PC-9 (cell line): ENCODE measurements at regions not wholly inside any gene's neighbourhood (a gene's known extent, or its start where the extent isn't known, plus 50 kb on each side); places are given as distances from the start of the nearest gene placed in this dataset.

Source experiments
- BruUV-seq: library from RNA; stranded (reverse); fragments of 400-500 nt; replicated peaks from 2 replicates; lab custom pipeline; 2021; lab: Mats Ljungman, UMichigan
- CTCF ChIA-PET: fragments of 300-600 bp; sonication (Branson Sonifier 250); formaldehyde crosslinking; loops from one replicate; lab custom pipeline; 2022; ENCODE audit warnings: antibody characterized with exemption; lab: Charles Lee
- POLR2A ChIA-PET: fragments of 300-600 bp; sonication (Branson Sonifier 250); formaldehyde crosslinking; loops from one replicate; lab custom pipeline; 2022; ENCODE audit warnings: antibody characterized with exemption; ENCODE audit not compliant: unreplicated experiment; lab: Charles Lee
- DNase-seq, 2 experiments: peaks; one replicate each; pipeline versions ENCODE4 v3.0.0 to v3.0.0-alpha.2; 2015 to 2022; ENCODE audit warnings: mixed read lengths in 1 of 2
- H2AFZ ChIP-seq: fragments of 200-600 bp; sonication (generic); 2 replicates; pipeline ENCODE4 v1.8.1; 2017; ENCODE audit warnings: antibody characterized with exemption
- H3F3A ChIP-seq: fragments of 200-600 bp; sonication (generic); 2 replicates; pipeline ENCODE4 v1.8.1; 2017; ENCODE audit warnings: antibody characterized with exemption, mild to moderate bottlenecking, low read depth; ENCODE audit not compliant: insufficient read depth
- H3K27ac ChIP-seq: fragments of 200-600 bp; sonication (generic); 2 replicates; pipeline ENCODE4 v1.6.1; 2016; ENCODE audit warnings: mixed run types
- H3K27me3 ChIP-seq: fragments of 200-600 bp; sonication (generic); 2 replicates; pipeline ENCODE4 v1.6.1; 2016; ENCODE audit warnings: low read depth, mixed run types; ENCODE audit not compliant: insufficient read depth
- H3K36me3 ChIP-seq: fragments of 200-600 bp; sonication (generic); 2 replicates; pipeline ENCODE4 v1.6.1; 2016; ENCODE audit warnings: low read depth, mixed run types
- H3K4me1 ChIP-seq: fragments of 200-600 bp; sonication (generic); replicated peaks from 2 replicates; pipeline ENCODE4 v1.6.1; 2016; ENCODE audit warnings: mixed run types; ENCODE audit not compliant: insufficient read depth
- H3K4me2 ChIP-seq: fragments of 200-600 bp; sonication (generic); 2 replicates; pipeline ENCODE4 v1.6.1; 2017; ENCODE audit warnings: mixed run types
- H3K4me3 ChIP-seq: fragments of 200-600 bp; sonication (generic); 2 replicates; pipeline ENCODE4 v1.6.1; 2016; ENCODE audit warnings: mixed run types
- H3K79me2 ChIP-seq: fragments of 200-600 bp; sonication (generic); 2 replicates; pipeline ENCODE4 v1.6.1; 2017; ENCODE audit warnings: low read depth, mixed run types
- H3K9me2 ChIP-seq: fragments of 200-600 bp; sonication (generic); 2 replicates; pipeline ENCODE4 v1.8.1; 2017; ENCODE audit warnings: mild to moderate bottlenecking; ENCODE audit not compliant: insufficient read depth
- H3K9me3 ChIP-seq: fragments of 200-600 bp; sonication (generic); 2 replicates; pipeline ENCODE4 v1.8.1; 2016; ENCODE audit warnings: low read depth; ENCODE audit not compliant: insufficient read depth
- H4K20me1 ChIP-seq: fragments of 200-600 bp; sonication (generic); 2 replicates; pipeline ENCODE4 v1.8.1; 2017; ENCODE audit not compliant: insufficient read depth
- EZH2 ChIP-seq: fragments of 200-600 bp; sonication (generic); IDR thresholded peaks from 2 replicates; pipeline ENCODE4 v1.8.0; 2017; ENCODE audit warnings: antibody characterized with exemption, low read depth
- intact Hi-C: fragments of 100-400 bp; cut with micrococcal nuclease; formaldehyde crosslinking; loops from one replicate; pipeline ENCODE4 v1.10.0; 2022; ENCODE audit not compliant: unreplicated experiment
- TF ChIP-seq, protein P1 (sequence below): fragments of 200-600 bp; sonication (generic); conservative IDR thresholded peaks from 2 replicates; pipeline ENCODE4 v1.6.1; 2017; ENCODE audit warnings: mixed run types, antibody characterized with exemption, mild to moderate bottlenecking, moderate library complexity

DNA sequence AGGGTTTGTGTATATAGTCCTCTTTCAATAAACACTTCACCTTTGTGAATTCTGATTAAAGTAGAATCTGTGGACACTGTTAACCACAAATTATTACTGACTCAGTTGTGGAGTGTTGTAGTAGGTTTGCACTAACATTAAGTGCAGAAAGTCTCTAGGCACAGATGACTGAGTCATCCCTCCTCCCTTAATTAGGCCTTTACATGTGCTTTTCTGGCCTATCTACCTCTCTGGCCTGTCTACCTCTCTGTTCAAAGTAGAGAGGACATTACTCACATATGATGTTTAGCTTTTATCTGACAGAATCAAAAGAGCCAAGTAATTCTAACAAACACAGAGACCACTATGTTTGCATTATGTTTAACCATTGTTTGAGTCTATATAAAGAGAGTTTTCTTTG lies 783.0 kb downstream of the TENT5A start:
- Histone ChIP-seq H3K4me1 (no peaks in the 10 kb centered on the region), H3K79me2 (no peaks in the 10 kb centered on the region), H3K9me3 (no peaks in the 10 kb centered on the region), H3K36me3 (no peaks in the 10 kb centered on the region), H3K4me3 (no peak overlapping the region), H3K27me3 (no peaks in the 10 kb centered on the region), H3K4me2 (no peak overlapping the region), H3K27ac (no peak overlapping the region), H2AFZ (no peak overlapping the region), H3K9me2 (no peaks in the 10 kb centered on the region), H3F3A (no peaks in the 10 kb centered on the region), H4K20me1 (no peaks in the 10 kb centered on the region)
- intact Hi-C loops, result no loop called here
- ChIA-PET POLR2A (no interaction called here), CTCF (no interaction called here)
- DNase-seq, result no peak
- BruUV-seq, result no TSS peak
- no peak for TF ChIP-seq EZH2
- TF ChIP-seq, protein P1, sequence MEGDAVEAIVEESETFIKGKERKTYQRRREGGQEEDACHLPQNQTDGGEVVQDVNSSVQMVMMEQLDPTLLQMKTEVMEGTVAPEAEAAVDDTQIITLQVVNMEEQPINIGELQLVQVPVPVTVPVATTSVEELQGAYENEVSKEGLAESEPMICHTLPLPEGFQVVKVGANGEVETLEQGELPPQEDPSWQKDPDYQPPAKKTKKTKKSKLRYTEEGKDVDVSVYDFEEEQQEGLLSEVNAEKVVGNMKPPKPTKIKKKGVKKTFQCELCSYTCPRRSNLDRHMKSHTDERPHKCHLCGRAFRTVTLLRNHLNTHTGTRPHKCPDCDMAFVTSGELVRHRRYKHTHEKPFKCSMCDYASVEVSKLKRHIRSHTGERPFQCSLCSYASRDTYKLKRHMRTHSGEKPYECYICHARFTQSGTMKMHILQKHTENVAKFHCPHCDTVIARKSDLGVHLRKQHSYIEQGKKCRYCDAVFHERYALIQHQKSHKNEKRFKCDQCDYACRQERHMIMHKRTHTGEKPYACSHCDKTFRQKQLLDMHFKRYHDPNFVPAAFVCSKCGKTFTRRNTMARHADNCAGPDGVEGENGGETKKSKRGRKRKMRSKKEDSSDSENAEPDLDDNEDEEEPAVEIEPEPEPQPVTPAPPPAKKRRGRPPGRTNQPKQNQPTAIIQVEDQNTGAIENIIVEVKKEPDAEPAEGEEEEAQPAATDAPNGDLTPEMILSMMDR, result no peak

DNA sequence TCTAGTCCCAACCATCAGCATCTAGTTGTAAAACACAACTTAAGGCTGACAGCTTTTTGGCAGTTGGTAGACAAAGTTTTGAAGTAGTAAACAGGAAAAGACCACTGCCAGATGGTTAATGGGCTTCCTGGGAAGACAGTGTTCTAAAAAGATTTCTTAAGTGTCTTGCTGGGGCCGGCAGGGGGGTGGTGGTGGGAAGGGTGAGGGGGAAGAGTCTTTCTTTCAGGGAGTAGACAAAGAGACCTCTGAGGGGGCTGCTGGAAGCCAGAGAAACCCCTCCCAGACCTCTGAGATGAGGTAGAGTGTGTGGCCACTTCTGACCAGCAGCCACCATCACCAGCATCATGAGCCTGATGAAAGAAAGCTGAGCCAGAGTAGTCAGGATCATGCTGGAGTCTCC lies 784.9 kb downstream of the TENT5A start:
- Histone ChIP-seq H3K4me3 (no peak overlapping the region), H3K9me2 (no peaks in the 10 kb centered on the region), H3K36me3 (no peaks in the 10 kb centered on the region), H3K4me1 (no peaks in the 10 kb centered on the region), H3K27me3 (no peaks in the 10 kb centered on the region), H3K9me3 (no peaks in the 10 kb centered on the region), H3K27ac (no peak overlapping the region), H4K20me1 (no peaks in the 10 kb centered on the region), H3K79me2 (no peaks in the 10 kb centered on the region), H3F3A (no peaks in the 10 kb centered on the region), H2AFZ (no peak overlapping the region), H3K4me2 (no peak overlapping the region)
- no TSS peak for BruUV-seq
- intact Hi-C loops, result no loop called here
- no peak for DNase-seq
- ChIA-PET CTCF (no interaction called here), POLR2A (no interaction called here)
- TF ChIP-seq, protein P1, result no peak
- no peak for TF ChIP-seq EZH2

DNA sequence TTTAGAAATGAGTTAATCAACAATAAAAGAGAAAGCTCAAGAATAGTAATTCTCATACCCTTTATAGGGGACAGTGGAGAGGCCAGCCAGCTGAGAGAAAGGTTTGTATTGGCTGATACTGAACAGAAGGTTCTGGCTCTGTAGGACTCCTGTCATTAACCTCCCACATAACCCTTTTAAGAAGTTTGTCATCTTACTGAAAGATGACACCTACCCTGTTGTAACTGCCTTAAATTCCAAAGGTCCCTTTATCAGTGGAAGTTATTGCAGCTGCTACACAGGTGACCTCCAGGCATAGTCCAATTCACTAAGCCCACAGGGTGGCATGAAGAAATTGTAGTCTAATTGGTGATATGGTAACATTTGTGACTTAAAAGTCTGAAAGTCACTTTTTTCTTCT lies 790.1 kb downstream of the TENT5A start:
- no peak for DNase-seq
- Histone ChIP-seq H3K4me3 (no peak overlapping the region), H3K9me3 (no peaks in the 10 kb centered on the region), H3K36me3 (no peaks in the 10 kb centered on the region), H2AFZ (no peak overlapping the region), H3K27ac (no peak overlapping the region), H3K9me2 (no peaks in the 10 kb centered on the region), H4K20me1 (no peaks in the 10 kb centered on the region), H3K4me2 (no peak overlapping the region), H3K79me2 (no peaks in the 10 kb centered on the region), H3F3A (no peaks in the 10 kb centered on the region), H3K4me1 (no peaks in the 10 kb centered on the region), H3K27me3 (no peaks in the 10 kb centered on the region)
- intact Hi-C loops, result no loop called here
- TF ChIP-seq, protein P1, result no peak
- no peak for TF ChIP-seq EZH2
- POLR2A ChIA-PET, result interaction anchor here (0.6 kb wide), 1 partner anchor 55 kb away, joined by 3 read pairs; no protein-coding TSS in a partner anchor
- CTCF ChIA-PET, result no interaction called here
- no TSS peak for BruUV-seq
